Cardiac fibroblast (primary cell): ENCODE measurements at regions not wholly inside any gene's neighbourhood (a gene's known extent, or its start where the extent isn't known, plus 50 kb on each side); places are given as distances from the start of the nearest gene placed in this dataset.

Experiments used
- DNase-seq, 2 donors: peaks; one replicate each; pipeline versions ENCODE4 v3.0.0 to v3.0.0-alpha.2; 2010; ENCODE audit warnings: low read depth in 2 of 2
- H3K4me3 ChIP-seq, 2 donors: replicated peaks in 1 of 2; 1 replicate in 1 of 2; 2 replicates in 1 of 2; pipeline ENCODE4 v1.5.1; 2011; ENCODE audit warnings: low read depth in 2 of 2, low read length in 2 of 2, mild to moderate bottlenecking in 2 of 2, moderate library complexity in 1 of 2
- CTCF ChIP-seq: IDR thresholded peaks from one replicate; pipeline ENCODE4 v1.5.1; 2011; ENCODE audit warnings: low read depth, mild to moderate bottlenecking, low read length, inconsistent platforms

GRCh38 chr5:7066471-7067235 lies 329.3 kb upstream of the ADCY2 start:
- no peak overlapping the region for H3K4me3 ChIP-seq
- no peak for DNase-seq
- no peak for TF ChIP-seq CTCF

DNA sequence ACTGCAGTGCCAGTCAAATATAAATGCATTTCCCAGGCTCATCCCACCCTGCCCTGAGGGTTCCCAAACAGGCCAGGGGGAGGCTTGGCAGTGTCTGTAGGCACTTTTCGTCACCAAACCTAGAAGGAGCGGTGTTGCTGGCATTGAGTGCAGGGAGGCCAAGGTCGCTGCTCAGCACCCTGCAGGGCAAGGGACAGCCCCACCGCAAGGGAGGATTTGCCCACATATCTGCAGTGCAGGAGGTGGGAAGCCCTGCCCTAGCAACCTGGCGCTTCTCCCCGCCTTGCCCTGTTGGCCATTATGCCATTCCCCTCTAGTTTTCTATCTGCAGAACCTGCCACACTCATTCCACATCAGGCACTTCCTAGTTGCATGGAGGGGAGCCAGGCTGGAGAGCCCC lies 327.8 kb upstream of the ADCY2 start:
- no peak for DNase-seq
- no peak overlapping the region for H3K4me3 ChIP-seq
- no peak for TF ChIP-seq CTCF

- TF ChIP-seq CTCF: no peak
- H3K4me3 ChIP-seq: no peak overlapping the region
- no peak for DNase-seq
Measured at GRCh38 chr5:7068899-7069298, 327.0 kb upstream of the ADCY2 start.

GRCh38 chr5:7072188-7072587 lies 323.8 kb upstream of the ADCY2 start:
- TF ChIP-seq CTCF: no peak
- H3K4me3 ChIP-seq: no peak overlapping the region
- DNase-seq: no peak

- no peak for DNase-seq
- TF ChIP-seq CTCF: no peak
- no peak overlapping the region for H3K4me3 ChIP-seq
Measured at GRCh38 chr5:7073666-7074065, 322.3 kb upstream of the ADCY2 start.

DNA sequence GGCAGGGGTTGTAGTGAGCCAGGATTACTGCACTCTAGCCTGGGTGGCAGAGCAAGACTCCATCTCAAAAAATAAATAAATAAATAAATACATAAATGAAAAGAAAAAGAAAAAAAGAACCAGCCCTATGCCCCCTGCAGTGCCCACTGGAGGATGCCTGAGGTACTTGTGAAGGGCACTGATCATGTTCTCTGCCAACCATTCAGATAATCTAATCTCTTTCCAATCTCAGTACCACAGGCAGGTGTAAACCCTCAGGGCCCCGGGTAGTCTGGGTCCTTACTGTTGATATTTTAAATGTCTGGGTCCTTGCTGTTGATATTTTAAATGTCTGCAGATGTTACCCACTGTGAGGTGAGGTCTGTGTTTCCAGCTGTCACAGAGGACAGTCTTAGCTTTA lies 321.8 kb upstream of the ADCY2 start:
- no peak for TF ChIP-seq CTCF
- DNase-seq: no peak
- H3K4me3 ChIP-seq: no peak overlapping the region

- DNase-seq: no peak
- no peak overlapping the region for H3K4me3 ChIP-seq
- no peak for TF ChIP-seq CTCF
Measured at GRCh38 chr5:7075470-7075869, 320.5 kb upstream of the ADCY2 start.
